MM.1S (cell line): ENCODE measurements at regions not wholly inside any gene's neighbourhood (a gene's known extent, or its start where the extent isn't known, plus 50 kb on each side); places are given as distances from the start of the nearest gene placed in this dataset.
"Not testable (repeated sequence)": the region's sequence is repeated elsewhere in the genome, so short reads cannot be mapped to it uniquely, and the experiment has no call there.

Experiments
- EZH2 ChIP-seq: fragments of 300-600 bp; sonication (generic); optimal IDR thresholded peaks from 2 replicates; pipeline ENCODE3; 2017; ENCODE audit warnings: low read depth, mild to moderate bottlenecking, antibody characterized with exemption, low read length, mixed read lengths
- TF ChIP-seq, protein P1 (sequence below): fragments of 300-600 bp; sonication (generic); IDR thresholded peaks from 2 replicates; pipeline ENCODE4 v1.5.1; 2016; ENCODE audit warnings: antibody characterized with exemption, low read length, mixed read lengths

DNA sequence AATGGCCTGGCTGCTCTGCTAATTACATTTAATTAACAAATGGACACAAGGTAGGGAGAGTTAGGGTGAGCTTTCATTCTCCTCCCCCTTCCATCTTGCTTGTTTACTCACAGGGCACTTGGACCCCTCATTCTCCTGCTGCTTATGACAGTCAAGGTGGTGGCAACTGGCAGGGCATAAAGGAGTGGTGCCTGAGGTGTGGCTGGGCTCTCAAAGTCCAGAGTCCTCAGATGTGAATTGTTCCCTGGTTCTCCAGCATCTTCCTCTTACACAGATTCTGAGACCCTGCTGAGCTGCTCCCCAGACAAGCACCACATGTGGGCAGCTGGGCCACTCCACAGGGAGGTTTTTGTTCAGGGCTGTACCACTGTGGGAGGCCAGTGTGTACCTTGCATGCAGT is 552.9 kb downstream of the RPIA start:
- TF ChIP-seq, protein P1, sequence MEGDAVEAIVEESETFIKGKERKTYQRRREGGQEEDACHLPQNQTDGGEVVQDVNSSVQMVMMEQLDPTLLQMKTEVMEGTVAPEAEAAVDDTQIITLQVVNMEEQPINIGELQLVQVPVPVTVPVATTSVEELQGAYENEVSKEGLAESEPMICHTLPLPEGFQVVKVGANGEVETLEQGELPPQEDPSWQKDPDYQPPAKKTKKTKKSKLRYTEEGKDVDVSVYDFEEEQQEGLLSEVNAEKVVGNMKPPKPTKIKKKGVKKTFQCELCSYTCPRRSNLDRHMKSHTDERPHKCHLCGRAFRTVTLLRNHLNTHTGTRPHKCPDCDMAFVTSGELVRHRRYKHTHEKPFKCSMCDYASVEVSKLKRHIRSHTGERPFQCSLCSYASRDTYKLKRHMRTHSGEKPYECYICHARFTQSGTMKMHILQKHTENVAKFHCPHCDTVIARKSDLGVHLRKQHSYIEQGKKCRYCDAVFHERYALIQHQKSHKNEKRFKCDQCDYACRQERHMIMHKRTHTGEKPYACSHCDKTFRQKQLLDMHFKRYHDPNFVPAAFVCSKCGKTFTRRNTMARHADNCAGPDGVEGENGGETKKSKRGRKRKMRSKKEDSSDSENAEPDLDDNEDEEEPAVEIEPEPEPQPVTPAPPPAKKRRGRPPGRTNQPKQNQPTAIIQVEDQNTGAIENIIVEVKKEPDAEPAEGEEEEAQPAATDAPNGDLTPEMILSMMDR, result not testable (repeated sequence)
- TF ChIP-seq EZH2, result not testable (repeated sequence)
